ENCODE measurements at regions not wholly inside any gene's neighbourhood (a gene's known extent, or its start where the extent isn't known, plus 50 kb on each side); places are given as distances from the start of the nearest gene placed in this dataset.

GRCh38 chr1:70907563-70908310 lies 139.9 kb downstream of the PTGER3 start:
- no peak overlapping the region for H2BK15ac ChIP-seq (ENCODE audit: low read depth, low read length)
- H2BK12ac ChIP-seq (ENCODE audit: insufficient read length, low read depth, low read length): no peak overlapping the region
- H3K23me2 ChIP-seq (ENCODE audit: insufficient read length, low read depth, low read length, poor library complexity, severe bottlenecking): no peaks in the 10 kb centered on the region
- no peak overlapping the region for H3K56ac ChIP-seq (ENCODE audit: insufficient read length, low read depth, low read length)
- Mint-ChIP-seq H3K4me3 (no peak overlapping the region), H3K27ac (no peak overlapping the region), H3K4me1 (no peaks in the 10 kb centered on the region), H3K27me3 (ENCODE audit: low read depth) (no peaks in the 10 kb centered on the region), H3K36me3 (ENCODE audit: insufficient read depth in 1 of 3, low read depth in 3 of 3) (peaks cover 0 to 5% (median 0%) of the 10 kb centered on the region in 3 experiments; a peak in 2 of 7 replicates), H3K9me3 (peaks cover 0 to 4% of the 10 kb centered on the region in 2 experiments; a peak in 2 of 5 replicates)
- no peak overlapping the region for H3K23ac ChIP-seq (ENCODE audit: insufficient read length, low read depth, low read length)
- no CpG with 5 or more reads among the region's 8 CpGs for WGBS (ENCODE audit: extremely low coverage, insufficient read length, low lambda C conversion rate)
- H3K9ac ChIP-seq (ENCODE audit: extremely low read depth, insufficient read length, low read length): no peak overlapping the region
- H2AFZ ChIP-seq (ENCODE audit: low read length): no peak overlapping the region
- DNase-seq: no peak
- no peak overlapping the region for H2BK120ac ChIP-seq (ENCODE audit: low read depth, low read length, poor library complexity, severe bottlenecking)
- no peak overlapping the region for H4K5ac ChIP-seq (ENCODE audit: insufficient read length, low read depth, low read length)
- H2AK5ac ChIP-seq (ENCODE audit: insufficient read length, low read length): no peak overlapping the region
- no peaks in the 10 kb centered on the region for H3K4me1 ChIP-seq (ENCODE audit: insufficient read depth, low read length)
- no peak overlapping the region for H3T11ph ChIP-seq (ENCODE audit: low read length)
- H3K18ac ChIP-seq (ENCODE audit: insufficient read length, low read depth, low read length): no peak overlapping the region
- H3K79me2 ChIP-seq (ENCODE audit: insufficient read depth, low read length): no peaks in the 10 kb centered on the region
- no peak overlapping the region for H3K4ac ChIP-seq (ENCODE audit: low read depth, low read length)
- no peaks in the 10 kb centered on the region for H3K27me3 ChIP-seq (ENCODE audit: insufficient read depth, low read length)
- H2BK5ac ChIP-seq (ENCODE audit: insufficient read length, low read length): no peak overlapping the region
- no peak overlapping the region for H3K4me2 ChIP-seq (ENCODE audit: insufficient read depth, insufficient read length, low read length)
- H3K27ac ChIP-seq (ENCODE audit: insufficient read length, low read depth, low read length): no peak overlapping the region
- H4K20me1 ChIP-seq (ENCODE audit: control insufficient read depth, insufficient read depth, insufficient read length): no peaks in the 10 kb centered on the region
- H2BK20ac ChIP-seq (ENCODE audit: low read depth, low read length, poor library complexity, severe bottlenecking): no peak overlapping the region
- no peak overlapping the region for H4K91ac ChIP-seq (ENCODE audit: insufficient read length, low read depth, low read length)
- H3K9me3 ChIP-seq (ENCODE audit: control insufficient read depth, low read depth, low read length): no peaks in the 10 kb centered on the region
- H3K79me1 ChIP-seq (ENCODE audit: insufficient read depth, low read depth, low read length, poor library complexity, severe bottlenecking): no peaks in the 10 kb centered on the region
- H3K14ac ChIP-seq (ENCODE audit: insufficient read depth, low read length): no peak overlapping the region
- H4K8ac ChIP-seq (replicated peaks; ENCODE audit: insufficient read length, low read depth, low read length): no peak overlapping the region
- TF ChIP-seq, protein P1, sequence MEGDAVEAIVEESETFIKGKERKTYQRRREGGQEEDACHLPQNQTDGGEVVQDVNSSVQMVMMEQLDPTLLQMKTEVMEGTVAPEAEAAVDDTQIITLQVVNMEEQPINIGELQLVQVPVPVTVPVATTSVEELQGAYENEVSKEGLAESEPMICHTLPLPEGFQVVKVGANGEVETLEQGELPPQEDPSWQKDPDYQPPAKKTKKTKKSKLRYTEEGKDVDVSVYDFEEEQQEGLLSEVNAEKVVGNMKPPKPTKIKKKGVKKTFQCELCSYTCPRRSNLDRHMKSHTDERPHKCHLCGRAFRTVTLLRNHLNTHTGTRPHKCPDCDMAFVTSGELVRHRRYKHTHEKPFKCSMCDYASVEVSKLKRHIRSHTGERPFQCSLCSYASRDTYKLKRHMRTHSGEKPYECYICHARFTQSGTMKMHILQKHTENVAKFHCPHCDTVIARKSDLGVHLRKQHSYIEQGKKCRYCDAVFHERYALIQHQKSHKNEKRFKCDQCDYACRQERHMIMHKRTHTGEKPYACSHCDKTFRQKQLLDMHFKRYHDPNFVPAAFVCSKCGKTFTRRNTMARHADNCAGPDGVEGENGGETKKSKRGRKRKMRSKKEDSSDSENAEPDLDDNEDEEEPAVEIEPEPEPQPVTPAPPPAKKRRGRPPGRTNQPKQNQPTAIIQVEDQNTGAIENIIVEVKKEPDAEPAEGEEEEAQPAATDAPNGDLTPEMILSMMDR (conservative IDR thresholded peaks at IDR 0.05): no peak

Measured in H9 (cell line).